Muscle layer of duodenum (tissue), 2 donors: ENCODE measurements at regions not wholly inside any gene's neighbourhood (a gene's known extent, or its start where the extent isn't known, plus 50 kb on each side); places are given as distances from the start of the nearest gene placed in this dataset.

Experiments used
- H3K27ac ChIP-seq: one replicate; pipeline ENCODE4 v1.7.0; 2013; ENCODE audit warnings: mild to moderate bottlenecking, low read length
- H3K27me3 ChIP-seq: one replicate; pipeline ENCODE4 v1.7.0; 2013; ENCODE audit warnings: low read depth, mild to moderate bottlenecking, control low read depth, low read length
- H3K36me3 ChIP-seq, 2 donors: one replicate each; pipeline ENCODE4 v1.7.0; 2013; ENCODE audit warnings: low read length in 2 of 2, control low read depth in 1 of 2, mild to moderate bottlenecking in 1 of 2; ENCODE audit not compliant: insufficient read depth in 2 of 2, control insufficient read depth in 1 of 2
- H3K4me1 ChIP-seq, 2 donors: one replicate each; pipeline ENCODE4 v1.7.0; 2013; ENCODE audit warnings: low read length in 2 of 2, mild to moderate bottlenecking in 2 of 2, control low read depth in 1 of 2, moderate library complexity in 1 of 2; ENCODE audit not compliant: insufficient read depth in 2 of 2, control insufficient read depth in 1 of 2
- H3K4me3 ChIP-seq, 2 donors: one replicate each; pipeline ENCODE4 v1.7.0; 2013; ENCODE audit warnings: low read length in 2 of 2, low read depth in 1 of 2, mild to moderate bottlenecking in 1 of 2
- H3K9me3 ChIP-seq, 2 donors: one replicate each; pipeline ENCODE4 v1.7.0; 2013; ENCODE audit warnings: low read length in 2 of 2, control low read depth in 1 of 2, mild to moderate bottlenecking in 1 of 2; ENCODE audit not compliant: control insufficient read depth in 1 of 2
- donor health status: healthy.

DNA sequence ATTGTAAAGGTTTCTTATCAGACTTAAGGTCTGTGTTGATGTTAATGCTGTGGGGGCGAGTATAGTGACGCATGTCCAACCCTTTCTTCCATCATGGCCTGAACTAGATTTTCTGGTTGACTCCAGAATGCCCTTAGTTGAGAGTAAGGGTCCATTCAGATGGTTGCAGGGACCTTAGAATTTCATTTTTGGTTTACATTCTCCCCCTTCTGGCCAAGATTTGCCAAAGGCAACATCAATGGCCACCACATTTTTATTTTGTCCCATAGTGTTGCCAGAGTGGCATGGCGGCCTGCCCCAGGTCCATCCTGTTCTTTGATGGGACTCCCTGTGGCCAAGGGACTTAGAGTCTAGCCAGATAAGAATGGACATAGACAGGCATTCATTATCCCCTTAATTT, 368.5 kb downstream of the GPM6A start:
- no peak overlapping the region for H3K4me3 ChIP-seq
- no peak overlapping the region for H3K27ac ChIP-seq
- H3K36me3 ChIP-seq: no peaks in the 10 kb centered on the region
- no peaks in the 10 kb centered on the region for H3K9me3 ChIP-seq
- H3K4me1 ChIP-seq: no peaks in the 10 kb centered on the region
- no peaks in the 10 kb centered on the region for H3K27me3 ChIP-seq

DNA sequence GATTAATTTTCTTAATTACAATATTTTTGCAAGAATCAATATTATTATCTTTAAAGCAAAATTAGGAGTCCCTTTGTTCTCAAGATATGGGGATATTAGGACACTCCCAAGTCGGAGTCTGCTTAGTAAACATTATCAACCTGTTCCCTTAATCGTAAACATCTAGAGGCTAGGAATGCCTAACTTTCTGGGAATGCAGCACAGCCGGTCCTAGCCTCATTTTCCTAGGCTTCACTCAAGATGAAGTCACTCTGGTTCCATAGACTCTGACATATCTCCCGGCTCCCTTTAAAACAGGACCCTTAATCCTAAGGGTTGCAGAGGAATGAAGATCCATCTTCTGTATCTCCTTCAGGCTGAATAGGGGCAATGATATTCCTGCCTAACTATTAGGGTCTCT, 367.6 kb downstream of the GPM6A start:
- Histone ChIP-seq H3K27ac (no peak overlapping the region), H3K27me3 (no peaks in the 10 kb centered on the region), H3K4me3 (no peak overlapping the region), H3K4me1 (no peaks in the 10 kb centered on the region), H3K9me3 (no peaks in the 10 kb centered on the region), H3K36me3 (no peaks in the 10 kb centered on the region)

DNA sequence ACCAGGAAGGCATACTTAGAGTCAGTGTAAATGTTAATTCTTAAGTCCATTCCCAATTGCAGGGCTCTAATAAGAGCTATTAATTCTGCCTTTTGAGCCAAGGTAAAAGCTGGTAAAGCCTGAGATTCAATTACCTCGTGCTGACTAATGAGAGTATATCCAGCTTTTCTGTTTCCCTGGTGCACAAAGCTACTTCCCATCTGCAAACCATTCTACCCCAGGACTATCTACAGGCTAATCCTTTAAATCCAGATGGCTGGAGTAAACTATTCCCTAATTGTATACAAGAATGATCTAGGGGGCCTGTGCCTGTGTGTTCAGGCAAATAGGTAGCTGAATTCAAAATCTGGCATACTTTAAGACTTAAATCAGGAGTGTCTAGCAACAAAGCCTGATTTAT, 365.0 kb downstream of the GPM6A start:
- H3K27ac ChIP-seq: no peak overlapping the region
- no peaks in the 10 kb centered on the region for H3K36me3 ChIP-seq
- no peaks in the 10 kb centered on the region for H3K4me1 ChIP-seq
- H3K27me3 ChIP-seq: no peaks in the 10 kb centered on the region
- no peaks in the 10 kb centered on the region for H3K9me3 ChIP-seq
- no peak overlapping the region for H3K4me3 ChIP-seq

DNA sequence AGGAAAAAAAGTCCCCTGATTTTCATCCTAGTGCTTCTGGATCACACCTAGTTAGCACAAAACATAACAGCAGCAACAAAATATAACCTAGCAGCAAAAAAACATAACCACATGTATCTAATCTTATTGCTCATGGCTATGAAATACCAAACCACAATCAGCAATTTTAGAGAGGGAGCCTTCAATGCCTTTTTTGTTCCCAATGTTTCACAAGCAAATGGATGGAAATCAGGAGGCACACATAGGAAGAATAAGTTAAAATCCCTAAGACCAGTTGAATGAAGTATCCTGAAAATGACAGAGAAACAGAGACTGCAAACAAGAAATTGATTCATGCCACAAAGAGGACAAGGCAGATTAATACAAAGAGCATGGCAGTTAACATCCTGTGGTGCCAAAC, 361.6 kb downstream of the GPM6A start:
- Histone ChIP-seq H3K9me3 (peaks cover 0 to 6% of the 10 kb centered on the region in 2 donors), H3K36me3 (no peaks in the 10 kb centered on the region), H3K27ac (no peak overlapping the region), H3K4me1 (no peaks in the 10 kb centered on the region), H3K27me3 (no peaks in the 10 kb centered on the region), H3K4me3 (no peak overlapping the region)

DNA sequence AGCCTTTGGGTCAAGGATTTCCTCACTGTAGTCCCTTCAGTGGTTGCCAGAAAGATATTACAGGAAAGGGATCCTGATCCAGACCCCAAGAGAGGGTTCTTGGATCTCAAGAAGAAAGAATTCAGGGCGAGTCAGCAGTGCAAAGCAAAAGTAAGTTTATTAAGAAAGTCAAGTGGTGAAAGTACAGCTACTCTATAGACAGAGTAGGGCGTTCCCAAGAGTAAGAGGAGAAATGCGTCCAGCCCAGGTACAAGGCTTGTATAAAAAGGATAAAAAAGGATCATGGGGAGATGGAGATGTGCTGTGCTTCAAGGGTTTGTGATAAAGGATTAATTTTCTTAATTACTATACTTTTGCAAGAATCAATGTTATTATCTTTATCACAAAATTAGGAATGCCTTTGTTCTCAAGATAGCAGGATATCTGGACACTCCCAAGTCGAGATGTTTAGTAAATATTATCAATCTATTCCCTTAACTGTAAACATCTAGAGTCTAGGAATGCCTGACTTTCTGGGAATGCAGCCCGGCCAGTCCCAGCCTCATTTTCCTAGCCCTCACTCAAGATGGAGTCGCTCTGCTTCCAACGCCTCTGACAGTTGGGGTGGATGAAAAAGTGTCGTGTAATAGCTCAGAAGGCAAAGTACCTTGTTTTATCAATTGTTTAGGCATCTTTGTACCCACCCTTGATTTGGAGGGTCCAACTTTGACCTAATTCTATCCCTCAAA, 360.7 kb downstream of the GPM6A start:
- Histone ChIP-seq H3K9me3 (peaks cover 0 to 7% of the 10 kb centered on the region in 2 donors), H3K4me1 (no peaks in the 10 kb centered on the region), H3K4me3 (no peak overlapping the region), H3K27ac (no peak overlapping the region), H3K36me3 (no peaks in the 10 kb centered on the region), H3K27me3 (no peaks in the 10 kb centered on the region)

DNA sequence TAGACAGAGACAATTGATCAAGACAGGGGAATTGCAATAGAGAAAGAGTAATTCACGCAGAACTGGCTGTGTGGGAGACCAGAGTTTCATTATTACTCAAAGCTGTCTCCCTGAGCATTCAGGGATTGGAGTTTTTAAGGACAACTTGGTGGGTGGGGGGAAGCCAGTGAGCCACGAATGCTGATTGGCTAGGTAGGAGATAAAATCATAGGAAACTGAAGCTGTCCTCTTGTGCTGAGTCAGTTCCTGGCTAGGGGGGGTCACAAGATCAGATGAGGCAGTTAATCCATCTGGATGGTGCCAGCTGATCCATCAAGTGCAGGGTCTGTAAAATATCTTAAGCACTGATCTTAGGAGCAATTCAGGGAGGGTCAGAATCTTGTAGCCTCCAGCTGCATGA, 358.6 kb downstream of the GPM6A start:
- no peaks in the 10 kb centered on the region for H3K4me1 ChIP-seq
- peaks cover 0 to 7% of the 10 kb centered on the region in 2 donors for H3K9me3 ChIP-seq
- H3K27me3 ChIP-seq: no peaks in the 10 kb centered on the region
- H3K4me3 ChIP-seq: no peak overlapping the region
- H3K27ac ChIP-seq: no peak overlapping the region
- no peaks in the 10 kb centered on the region for H3K36me3 ChIP-seq

DNA sequence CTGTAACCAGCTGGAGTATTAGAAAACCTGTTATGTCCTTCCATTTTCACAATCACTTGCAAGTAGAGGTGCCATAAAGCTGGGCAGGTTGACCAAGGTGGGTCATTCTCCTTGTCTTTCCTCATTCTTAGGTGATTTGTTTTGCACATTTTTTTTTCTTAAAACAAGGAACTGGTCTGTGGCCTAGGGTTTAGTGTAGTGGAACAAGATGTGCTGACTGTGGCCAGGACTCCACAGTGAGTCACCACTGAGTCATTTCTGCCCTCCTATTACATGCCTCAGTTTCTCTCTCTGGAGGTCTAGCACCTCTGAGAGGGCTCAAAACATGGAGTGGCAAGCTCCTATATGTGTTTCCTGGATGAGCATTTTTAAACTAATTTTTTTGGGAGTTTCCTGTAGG, 355.9 kb downstream of the GPM6A start:
- no peaks in the 10 kb centered on the region for H3K27me3 ChIP-seq
- no peaks in the 10 kb centered on the region for H3K36me3 ChIP-seq
- H3K4me3 ChIP-seq: no peak overlapping the region
- no peaks in the 10 kb centered on the region for H3K4me1 ChIP-seq
- H3K9me3 ChIP-seq: peaks cover 0 to 7% of the 10 kb centered on the region in 2 donors
- no peak overlapping the region for H3K27ac ChIP-seq

DNA sequence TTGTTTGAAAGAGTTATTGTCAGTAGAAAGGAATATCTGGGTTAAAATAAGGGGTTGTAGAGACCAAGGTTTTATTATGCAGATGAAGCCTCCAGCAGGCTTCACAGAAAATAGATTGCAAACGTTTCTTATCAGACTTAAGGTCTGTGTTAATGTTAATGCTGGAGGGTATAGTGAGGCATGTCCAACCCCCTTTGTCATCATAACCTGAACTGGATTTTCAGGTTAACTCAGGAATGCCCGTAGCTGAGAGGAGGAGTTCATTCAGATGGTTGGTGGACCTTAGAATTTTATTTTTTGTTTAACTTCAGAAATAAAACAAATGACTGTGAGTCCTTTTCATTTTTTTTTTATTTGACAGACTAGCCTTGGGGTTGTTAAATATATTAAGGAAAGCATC, 354.1 kb downstream of the GPM6A start:
- no peaks in the 10 kb centered on the region for H3K4me1 ChIP-seq
- H3K9me3 ChIP-seq: peaks cover 0 to 7% of the 10 kb centered on the region in 2 donors
- no peak overlapping the region for H3K27ac ChIP-seq
- no peak overlapping the region for H3K4me3 ChIP-seq
- H3K36me3 ChIP-seq: no peaks in the 10 kb centered on the region
- H3K27me3 ChIP-seq: no peaks in the 10 kb centered on the region

DNA sequence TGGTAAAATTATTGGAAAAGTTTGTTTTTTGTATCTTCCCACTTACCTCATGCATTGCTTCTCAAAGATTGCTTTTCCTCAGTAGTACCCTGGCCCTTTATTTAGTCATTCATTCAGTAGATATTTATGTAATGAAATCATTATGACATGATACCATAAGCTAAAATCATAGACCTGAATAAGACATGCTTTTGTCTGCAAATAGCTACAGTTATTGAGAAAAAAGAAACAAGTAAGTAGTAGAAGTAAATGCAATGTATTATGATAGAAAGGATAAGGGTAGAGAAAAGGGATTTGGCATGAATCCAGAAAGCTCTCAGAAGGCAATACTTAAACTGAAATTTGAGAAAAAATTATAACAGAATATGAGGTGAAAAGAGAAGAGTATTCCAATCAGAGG, 352.5 kb downstream of the GPM6A start:
- no peaks in the 10 kb centered on the region for H3K27me3 ChIP-seq
- H3K27ac ChIP-seq: no peak overlapping the region
- H3K9me3 ChIP-seq: peaks cover 0 to 7% of the 10 kb centered on the region in 2 donors

DNA sequence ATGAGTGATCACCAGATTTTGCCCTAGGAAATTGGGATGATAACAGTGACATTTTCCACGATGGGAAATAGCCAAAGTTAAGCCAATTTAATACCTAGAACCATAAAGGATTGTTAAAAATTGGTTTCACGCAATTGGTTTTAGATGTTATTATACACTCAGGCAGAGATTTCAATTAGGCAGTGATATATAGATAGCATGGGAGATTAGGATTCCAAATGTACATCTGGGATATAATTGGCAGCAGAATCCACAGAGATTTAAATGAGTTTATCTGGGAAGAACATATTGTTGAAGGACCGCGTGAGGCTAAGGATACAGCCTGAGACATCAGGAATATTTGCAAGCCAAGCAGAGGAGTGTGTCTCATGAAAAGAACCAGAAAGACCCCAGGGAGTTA, 351.6 kb downstream of the GPM6A start:
- Histone ChIP-seq H3K9me3 (peaks cover 0 to 1% of the 10 kb centered on the region in 2 donors), H3K4me3 (no peak overlapping the region), H3K36me3 (no peaks in the 10 kb centered on the region), H3K4me1 (no peaks in the 10 kb centered on the region), H3K27ac (no peak overlapping the region), H3K27me3 (no peaks in the 10 kb centered on the region)

More for the DNA sequence above, 352.5 kb downstream of the GPM6A start:
- H3K4me3 ChIP-seq: no peak overlapping the region
- no peaks in the 10 kb centered on the region for H3K36me3 ChIP-seq
- H3K4me1 ChIP-seq: no peaks in the 10 kb centered on the region

DNA sequence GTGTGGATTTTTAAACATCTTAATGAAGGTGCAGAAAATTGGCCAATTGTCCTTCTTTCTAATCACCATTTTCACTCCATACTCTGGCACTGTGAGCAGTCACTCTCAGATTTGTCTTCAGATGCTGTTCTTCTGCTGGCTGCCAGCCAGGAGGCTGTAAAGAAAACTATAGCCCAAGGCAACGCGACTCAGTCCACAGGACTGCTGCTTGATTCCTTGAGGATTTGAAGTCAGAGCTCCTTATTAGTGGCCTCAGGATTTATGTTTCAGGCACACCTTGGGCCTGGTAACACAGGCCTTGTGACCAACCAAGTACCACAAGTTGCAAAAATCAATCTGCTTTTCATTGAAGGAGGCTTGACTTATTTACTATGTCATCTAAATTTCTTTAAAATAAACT, 342.6 kb downstream of the GPM6A start:
- no peak overlapping the region for H3K4me3 ChIP-seq
- no peaks in the 10 kb centered on the region for H3K4me1 ChIP-seq
- peaks cover 0 to 9% of the 10 kb centered on the region in 2 donors for H3K9me3 ChIP-seq
- H3K27me3 ChIP-seq: no peaks in the 10 kb centered on the region
- no peak overlapping the region for H3K27ac ChIP-seq
- no peaks in the 10 kb centered on the region for H3K36me3 ChIP-seq

DNA sequence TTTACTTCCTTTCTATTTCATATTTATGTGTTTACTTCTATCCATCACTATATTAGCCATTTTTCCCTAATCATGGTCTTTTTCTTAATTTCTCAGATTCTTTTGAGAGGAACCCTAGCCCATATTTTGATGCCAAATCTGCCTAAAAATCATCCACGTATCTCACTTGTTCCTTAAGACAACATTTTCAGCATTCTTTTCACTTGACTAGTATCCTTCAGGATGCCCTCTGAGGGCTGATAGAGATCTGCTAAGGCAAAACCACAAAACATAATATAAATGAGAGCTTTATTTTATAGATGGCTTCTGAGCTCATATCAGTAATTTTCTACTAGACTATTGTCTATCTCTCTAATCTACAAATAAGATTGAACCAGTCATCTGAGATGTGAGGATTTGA, 341.9 kb downstream of the GPM6A start:
- H3K27me3 ChIP-seq: no peaks in the 10 kb centered on the region
- no peaks in the 10 kb centered on the region for H3K36me3 ChIP-seq
- H3K27ac ChIP-seq: no peak overlapping the region

More for the DNA sequence above, 341.9 kb downstream of the GPM6A start:
- Histone ChIP-seq H3K9me3 (peaks cover 0 to 9% of the 10 kb centered on the region in 2 donors), H3K4me1 (no peaks in the 10 kb centered on the region), H3K4me3 (no peak overlapping the region)
